ENCODE measurements at regions not wholly inside any gene's neighbourhood (a gene's known extent, or its start where the extent isn't known, plus 50 kb on each side); places are given as distances from the start of the nearest gene placed in this dataset.

DNA sequence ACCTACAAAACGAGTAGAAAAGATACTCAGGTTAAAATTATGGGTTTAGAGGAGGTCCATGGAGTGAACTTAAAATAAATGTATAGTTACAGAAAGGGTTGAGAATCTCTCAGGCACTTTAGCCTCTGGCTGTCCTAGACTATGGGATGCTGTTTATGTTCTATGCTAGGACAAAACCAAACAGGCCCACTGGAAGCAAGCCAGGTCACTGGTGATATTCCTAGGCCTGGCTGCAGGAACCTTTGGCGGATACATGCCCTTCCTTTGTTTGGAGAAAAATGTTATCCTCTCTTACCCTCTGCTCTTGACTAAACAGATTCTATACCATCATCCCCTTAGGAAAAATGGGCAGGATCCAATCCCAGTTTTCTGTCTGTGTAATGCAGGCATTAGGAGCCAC is 90.7 kb upstream of the DUSP10 start:
- H3K4me3 ChIP-seq (ENCODE audit: low read depth, low read length) = no peak overlapping the region

DNA sequence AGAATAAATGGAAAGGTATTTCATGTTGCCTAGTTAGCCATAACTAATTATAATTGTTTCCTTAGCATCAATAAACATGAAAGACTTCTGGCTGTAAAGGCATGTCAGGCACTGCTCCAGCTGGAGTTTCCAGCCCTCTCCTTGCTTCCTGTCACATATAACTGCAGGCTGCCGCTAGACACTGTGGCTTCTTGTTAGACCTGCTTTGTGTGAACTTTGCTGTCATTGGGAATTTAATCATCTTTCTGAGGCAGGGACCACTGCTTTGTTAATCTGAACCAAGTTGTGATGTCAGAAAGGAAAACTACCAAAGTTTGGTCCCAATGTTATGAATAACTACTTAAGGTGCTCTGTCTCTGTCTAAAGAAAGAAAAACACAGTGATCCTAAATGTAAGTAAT is 90.3 kb upstream of the DUSP10 start:
- H3K4me3 ChIP-seq (ENCODE audit: low read depth, low read length) = no peak overlapping the region

DNA sequence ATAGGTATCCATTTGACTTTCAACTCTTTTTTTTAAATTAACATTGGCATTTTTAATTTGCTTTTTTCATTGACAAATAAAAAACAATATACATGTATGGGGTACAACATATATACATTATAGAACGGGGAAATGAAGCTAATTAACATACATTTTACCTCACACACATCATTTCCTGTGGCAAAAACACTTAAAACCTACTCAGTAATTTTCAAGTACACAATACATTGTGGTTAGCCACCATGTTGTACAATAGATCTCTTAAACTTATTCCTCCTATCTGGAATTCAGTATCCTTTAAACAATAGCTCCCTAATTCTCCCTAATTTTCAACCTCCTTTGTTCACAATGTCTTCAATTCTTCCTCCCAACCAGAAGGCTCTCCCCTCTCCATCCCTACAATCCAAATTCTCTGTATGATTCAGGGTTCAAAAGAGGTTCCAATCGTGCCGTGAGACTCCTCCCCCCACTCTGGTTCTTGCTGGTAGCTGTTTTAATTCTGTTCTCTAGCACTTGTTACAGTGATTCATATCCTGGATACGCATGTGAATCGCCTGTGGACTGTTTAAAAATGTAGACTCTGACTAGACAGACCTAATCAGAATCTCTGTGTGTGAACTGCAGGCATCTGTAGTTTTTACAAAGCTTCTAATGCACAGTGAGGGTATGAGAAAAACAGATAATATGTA is 87.6 kb upstream of the DUSP10 start:
- H3K4me3 ChIP-seq (ENCODE audit: low read depth, low read length) = no peak overlapping the region

DNA sequence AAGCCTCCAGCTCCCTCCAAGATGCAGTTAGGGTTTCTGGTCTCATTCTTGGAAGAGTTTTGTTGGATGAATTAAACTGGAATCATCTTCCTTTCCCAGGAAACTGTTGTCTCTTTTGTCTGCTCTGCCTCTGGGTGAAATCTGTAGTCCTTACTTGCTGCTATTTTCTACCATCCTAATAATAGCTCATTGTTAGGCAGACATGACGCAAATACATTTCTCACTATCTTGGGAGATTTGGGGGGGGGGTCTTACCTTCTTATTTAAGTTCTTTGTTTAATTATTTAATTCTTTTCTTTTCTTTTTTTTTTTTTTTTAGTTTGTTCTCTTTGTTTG is 85.4 kb upstream of the DUSP10 start:
- no peak overlapping the region for H3K4me3 ChIP-seq (ENCODE audit: low read depth, low read length)

DNA sequence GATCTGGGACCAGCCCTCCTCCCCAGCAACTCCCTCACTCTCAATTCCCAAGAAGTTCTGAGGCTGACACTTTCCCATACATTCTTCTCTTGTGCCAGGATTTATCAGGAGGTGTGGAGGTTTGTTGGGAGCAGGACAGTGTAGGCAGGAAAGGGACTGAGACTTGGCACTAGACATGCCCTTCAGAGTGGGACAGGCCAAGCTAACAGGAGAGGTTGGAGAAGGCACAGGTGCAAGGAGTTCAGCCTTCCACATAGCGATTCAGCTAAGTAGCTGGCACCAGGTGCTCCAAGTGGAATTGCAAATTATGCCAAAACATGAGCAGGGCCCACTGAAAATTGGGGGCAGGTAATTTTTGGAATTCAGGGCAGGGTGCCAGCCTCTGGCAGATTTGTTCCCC is 83.0 kb upstream of the DUSP10 start:
- H3K4me3 ChIP-seq (ENCODE audit: low read depth, low read length) = no peak overlapping the region

DNA sequence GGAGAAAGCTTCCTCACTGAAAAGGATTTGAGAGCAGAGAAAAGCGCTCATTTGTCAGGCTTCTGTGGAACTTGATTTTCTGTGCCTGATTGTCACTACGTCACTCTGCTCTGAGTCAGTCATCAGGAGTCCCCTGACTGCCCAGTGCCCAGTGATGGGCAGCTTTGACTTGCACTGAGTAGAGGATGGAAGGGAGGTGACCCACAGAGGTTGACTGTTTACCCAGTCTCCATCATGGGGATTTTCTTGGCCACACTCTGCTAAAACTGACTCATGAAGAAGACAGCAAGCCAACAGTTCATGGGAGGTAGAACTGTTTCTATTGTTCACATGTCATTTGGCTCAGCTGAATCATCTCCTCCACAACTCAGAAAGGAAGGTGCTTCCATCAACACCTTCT is 82.1 kb upstream of the DUSP10 start:
- no peak overlapping the region for H3K4me3 ChIP-seq (ENCODE audit: low read depth, low read length)

DNA sequence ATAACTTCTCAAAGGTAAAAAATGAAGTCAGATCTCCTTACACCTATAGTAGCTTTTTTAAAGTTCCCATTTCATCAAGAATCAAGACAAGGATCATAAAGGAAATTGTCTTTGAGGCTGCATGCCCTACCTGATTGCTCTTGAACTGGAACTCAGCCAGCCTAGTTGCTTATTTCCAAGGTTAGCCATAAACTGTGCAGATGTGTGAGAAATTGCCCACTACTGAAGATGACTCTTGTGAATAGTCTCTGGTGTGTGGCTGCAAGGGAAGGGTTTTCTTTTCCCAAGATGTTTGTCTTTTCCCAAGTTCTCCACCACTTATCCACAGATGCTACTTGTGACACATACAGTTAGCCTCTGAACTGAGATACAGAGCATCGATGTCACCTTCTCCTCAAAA is 81.7 kb upstream of the DUSP10 start:
- no peak overlapping the region for H3K4me3 ChIP-seq (ENCODE audit: low read depth, low read length)

DNA sequence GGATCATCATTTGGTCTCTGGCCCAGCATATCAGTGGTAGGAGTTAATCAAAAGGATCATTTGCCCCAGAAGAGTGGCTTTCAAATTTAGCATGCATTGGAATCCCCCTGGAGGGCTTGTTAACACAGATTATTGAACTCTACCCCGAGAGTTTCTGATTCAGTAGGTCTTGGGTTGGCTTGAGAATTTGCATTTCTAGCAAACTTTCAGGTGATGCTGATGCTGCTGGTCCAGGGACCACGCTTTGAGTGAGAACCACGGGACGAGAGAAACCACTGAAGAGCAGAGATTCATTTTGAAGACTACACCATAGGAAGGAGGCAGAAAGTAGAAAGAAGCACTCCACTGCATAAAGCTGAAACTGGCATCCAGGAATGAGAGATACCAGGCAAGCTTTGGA is 81.3 kb upstream of the DUSP10 start:
- no peak overlapping the region for H3K4me3 ChIP-seq (ENCODE audit: low read depth, low read length)

DNA sequence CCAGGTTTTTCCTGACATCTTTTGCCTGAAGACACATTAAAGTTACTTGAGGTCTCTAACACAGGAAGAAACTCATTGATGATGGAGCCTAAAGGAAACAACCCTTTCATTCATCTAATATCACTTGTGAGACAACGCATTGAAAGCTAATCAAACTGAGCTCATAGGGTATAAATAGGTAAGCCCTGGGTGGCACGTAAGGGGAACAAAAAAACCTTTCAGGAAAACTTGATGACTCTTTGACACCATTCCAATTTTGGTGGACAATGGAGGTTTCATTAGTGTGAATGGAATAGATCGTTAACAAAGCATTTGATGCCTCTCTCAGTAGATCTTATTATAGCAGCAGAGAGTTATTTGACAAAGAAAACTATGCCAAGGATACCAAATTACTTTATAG is 80.7 kb upstream of the DUSP10 start:
- no peak overlapping the region for H3K4me3 ChIP-seq (ENCODE audit: low read depth, low read length)

DNA sequence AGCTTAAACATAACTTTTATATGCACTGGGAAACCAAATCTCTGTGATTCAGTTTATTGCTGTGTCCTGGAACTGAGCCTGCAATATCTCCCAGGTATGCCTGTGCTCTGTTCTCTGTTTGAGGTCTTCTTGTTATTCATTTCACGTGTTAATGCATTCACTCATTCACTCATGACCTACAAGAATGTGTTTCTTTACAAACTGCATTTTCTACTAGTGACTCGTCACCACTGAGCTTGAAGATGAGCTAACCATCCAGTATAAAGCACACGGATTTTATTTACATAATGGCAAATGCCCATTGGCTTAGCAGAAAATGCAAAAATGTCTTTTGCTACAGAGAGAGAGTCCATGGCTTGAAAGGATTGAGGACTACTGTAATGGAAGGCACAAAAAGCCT is 75.0 kb upstream of the DUSP10 start:
- H3K4me3 ChIP-seq (ENCODE audit: low read depth, low read length) = no peak overlapping the region

DNA sequence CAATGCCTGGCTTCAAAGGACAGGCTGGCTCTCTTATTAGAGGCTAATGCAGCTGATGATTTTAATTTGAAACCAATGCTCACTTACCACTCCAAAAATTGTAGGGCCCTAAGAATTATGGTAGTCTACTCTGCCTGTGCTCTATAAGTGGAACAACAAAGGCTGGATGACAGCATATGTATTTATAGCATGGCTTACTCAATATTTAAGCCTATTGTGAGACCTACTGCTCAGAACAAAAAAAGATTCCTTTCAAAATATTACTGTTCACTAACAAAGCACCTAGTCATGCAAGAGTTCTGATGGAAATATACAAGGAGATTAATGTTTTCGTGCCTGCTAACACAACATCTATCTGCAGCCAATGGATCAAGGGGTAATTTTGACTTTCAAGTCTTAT is 73.8 kb upstream of the DUSP10 start:
- no peak overlapping the region for H3K4me3 ChIP-seq (ENCODE audit: low read depth, low read length)

DNA sequence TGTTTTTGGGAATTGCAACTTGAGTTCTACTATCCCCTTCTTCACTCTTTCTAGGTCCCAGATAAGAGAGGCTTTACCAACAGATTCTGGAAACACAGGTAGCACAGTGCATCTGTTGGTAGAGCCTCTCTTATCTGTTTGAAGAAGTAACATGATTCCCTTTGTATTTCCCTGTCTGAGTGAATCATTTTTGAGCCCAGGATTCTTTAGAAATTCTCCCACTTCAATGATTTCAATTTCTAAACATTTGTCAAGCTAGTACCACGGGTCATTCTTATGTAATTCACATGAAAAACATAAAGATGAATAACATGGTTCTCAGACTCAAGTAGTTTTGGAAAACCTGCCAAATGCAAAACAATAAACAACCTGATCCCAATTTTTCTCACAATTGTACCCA is 72.0 kb upstream of the DUSP10 start:
- H3K4me3 ChIP-seq (ENCODE audit: low read depth, low read length) = no peak overlapping the region

DNA sequence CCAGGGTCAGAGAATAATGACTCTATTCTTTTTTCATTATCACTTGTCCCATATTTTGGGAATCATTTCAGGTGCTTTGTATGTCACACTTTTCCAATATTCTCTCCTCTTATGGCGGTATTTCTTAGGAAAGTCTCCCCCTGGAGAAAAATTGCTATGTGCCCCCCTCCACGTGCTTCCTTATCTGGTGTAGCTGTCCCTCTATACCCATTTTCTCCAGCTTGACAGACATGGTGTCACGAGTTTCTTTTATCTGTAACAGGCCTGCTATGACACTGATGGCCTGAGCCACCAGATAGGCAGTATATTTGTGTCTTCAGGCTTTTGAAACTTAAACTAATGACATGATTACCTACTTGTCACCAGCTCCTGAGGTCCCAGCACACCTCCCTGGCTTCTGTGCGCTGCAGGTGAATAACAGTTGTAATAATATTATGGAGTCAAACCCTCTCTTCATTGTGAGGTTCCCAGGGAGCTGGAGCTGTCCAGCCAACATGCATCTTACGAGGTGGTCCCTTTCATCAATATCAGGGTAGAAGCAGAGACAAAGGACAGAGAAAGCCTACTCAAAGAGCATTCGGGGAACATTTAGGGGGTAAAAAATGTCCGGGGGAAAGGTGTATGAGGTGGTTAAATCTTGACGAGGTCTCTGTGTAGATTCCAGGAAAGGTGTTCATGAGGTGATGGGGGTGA is 71.2 kb upstream of the DUSP10 start:
- H3K4me3 ChIP-seq (ENCODE audit: low read depth, low read length) = no peak overlapping the region

DNA sequence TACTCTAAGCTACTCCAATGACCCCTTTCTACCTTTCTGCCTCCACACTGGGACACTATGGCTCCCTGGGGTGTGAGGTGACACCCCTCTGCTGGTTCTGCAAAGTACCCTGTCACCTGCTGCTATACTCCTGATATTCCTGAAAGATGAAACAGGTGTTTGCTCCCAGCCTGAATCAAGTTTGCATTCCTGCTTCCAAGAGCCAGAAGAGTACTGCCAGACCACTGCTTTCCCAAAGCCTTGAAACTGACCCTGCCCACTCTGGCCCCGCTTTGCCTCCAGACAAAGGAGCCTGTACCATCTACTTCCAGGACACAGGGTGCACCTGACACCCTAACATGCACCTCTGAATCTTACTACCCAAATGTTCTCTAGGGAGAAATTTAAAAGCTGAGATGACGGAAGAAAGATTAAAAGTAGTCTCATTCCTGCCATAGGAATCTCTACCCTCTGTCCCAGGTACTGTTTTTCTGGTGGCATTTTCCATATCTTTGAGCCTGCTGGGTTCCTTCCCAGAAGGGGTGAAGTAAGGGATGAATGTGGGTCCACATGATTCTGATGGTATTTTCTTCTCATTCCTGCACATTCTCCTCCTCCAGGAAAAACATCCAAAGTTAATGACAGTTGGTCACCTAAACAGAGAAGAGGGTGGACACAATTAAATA is 70.3 kb upstream of the DUSP10 start:
- no peak overlapping the region for H3K4me3 ChIP-seq (ENCODE audit: low read depth, low read length)

DNA sequence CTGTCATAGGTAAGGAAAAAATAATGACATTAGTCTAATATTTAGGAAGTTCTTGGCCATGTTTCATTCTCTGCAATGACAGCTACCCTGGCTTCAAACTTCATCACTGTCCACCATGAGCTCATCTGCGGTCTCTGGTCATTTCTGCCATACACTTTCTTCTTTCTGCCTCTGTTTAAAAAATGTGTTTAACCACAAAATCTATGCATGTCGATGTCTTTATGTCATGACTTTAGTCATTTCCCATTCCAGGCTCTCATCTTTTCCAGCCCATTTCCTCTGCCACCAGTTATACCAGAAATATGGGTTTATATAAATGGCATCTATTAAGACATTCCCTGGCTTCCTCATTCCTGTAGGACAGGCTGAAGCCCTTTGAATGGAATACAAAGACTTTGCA is 68.5 kb upstream of the DUSP10 start:
- no peak overlapping the region for H3K4me3 ChIP-seq (ENCODE audit: low read depth, low read length)

DNA sequence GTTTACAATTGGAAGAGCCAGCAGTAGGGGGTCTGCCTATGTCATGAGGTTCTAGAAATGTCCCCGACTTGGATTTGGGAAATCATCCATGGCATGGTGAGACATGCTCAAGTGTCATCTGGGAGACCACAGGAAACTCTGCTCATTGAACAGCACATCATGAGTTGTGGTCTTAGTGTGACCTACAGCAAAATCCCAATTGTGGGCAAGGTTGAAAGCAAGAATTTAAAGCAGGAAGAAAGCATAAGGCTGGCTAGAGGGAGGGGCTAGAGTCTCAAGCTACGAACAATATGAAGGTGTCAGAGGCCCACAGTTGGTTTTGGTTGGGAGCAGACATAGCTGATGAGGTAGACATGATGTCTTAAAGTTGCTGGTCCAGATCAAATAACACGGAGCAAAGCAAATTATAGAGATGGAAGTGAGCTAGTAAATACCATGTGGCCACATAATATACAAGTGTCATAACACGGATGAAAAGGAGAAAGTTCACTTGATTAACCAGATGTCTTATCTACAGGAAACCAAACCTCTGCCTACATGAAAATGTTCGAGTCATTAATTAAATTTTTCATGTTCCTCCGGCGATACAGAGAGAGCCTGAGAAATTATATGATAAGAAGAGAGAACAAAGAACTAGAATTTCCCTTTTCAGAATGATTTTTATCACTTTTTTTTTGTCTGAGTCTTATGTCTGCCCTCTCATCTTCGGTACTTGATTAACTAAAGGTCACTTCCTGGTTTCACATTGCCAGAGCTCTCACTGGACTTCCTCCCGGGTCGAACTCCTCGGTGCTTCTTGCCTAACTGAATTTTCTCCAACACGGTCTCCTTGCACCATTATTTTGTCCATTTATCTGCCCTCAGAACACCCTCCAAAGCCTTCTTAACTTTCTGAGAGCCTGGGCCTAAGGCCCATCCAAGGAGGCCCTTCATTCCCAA is 67.5 kb upstream of the DUSP10 start:
- H3K4me3 ChIP-seq (ENCODE audit: low read depth, low read length) = no peak overlapping the region

DNA sequence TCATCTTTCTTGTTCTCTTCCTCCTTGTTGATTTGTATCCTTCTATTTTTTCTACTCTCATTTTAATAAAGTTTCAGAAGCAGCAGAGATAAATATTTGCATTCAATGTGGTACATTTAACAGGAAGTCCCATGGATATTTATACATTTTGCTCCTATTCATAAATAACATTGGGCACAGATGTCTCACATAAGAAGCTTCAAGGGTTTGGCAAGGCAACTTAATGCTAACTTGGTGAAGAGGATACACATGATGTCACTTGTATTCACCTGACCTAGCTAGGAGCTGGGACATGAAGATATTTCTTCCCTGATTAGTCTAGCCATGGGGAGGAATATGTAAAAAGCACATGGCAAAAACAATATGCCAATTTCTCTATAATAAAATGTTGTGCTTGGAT is 65.1 kb upstream of the DUSP10 start:
- H3K4me3 ChIP-seq (ENCODE audit: low read depth, low read length) = no peak overlapping the region

DNA sequence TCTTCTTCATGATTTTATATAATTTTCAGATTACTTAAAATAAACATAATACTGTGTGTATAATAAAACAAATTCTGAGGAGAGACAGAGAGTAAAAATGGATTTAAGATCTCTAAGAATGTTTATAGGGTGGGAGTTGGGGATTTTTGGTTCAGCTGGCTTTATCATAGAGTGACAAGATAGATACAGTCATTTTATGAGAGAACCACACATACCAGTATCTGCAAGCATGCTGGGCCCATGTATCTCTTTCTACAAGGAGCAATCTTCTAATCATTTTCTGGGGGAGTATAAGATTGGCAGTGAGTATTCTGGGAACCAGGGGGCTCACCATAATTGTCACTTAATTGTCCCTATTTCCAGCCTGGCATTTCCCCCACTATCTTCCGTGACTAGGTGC is 64.3 kb upstream of the DUSP10 start:
- H3K4me3 ChIP-seq (ENCODE audit: low read depth, low read length) = no peak overlapping the region

DNA sequence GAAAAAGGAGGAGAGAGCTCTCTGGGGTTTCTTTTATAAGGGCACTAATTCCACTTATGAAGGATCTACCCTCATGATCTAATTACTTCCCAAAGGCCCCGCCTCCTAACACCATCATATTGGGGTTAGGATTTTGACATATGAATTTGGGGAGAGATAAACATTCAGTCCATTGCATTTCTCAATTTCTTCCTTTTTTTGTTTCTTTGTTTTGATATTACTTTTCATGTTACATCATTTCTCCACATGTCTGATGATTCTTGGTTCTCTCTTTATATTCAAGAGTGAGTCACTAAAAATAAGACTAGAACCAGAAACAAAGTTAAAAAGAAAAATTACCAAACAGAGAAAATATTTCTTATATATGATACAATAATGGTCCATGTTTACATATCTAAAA is 63.2 kb upstream of the DUSP10 start:
- no peak overlapping the region for H3K4me3 ChIP-seq (ENCODE audit: low read depth, low read length)

DNA sequence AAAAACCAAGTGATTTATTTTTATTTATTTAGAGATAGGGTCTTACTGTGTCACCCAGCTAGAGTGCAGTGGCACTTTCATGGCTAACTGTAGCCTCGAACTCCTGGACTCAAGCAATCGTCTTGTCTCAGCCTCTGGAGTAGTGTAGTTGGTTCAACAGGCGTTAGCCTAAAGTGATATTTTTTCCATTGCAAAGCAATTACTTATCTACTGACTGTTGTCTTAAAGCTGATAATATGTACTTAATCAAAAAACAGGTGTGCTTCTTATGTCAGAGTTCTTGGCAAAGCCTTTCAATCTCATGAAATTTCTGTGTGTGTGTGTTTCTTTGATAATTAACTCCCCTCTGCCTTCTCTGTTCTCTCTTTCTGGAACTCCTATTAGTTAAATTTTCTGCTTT is 62.4 kb upstream of the DUSP10 start:
- no peak overlapping the region for H3K4me3 ChIP-seq (ENCODE audit: low read depth, low read length)

DNA sequence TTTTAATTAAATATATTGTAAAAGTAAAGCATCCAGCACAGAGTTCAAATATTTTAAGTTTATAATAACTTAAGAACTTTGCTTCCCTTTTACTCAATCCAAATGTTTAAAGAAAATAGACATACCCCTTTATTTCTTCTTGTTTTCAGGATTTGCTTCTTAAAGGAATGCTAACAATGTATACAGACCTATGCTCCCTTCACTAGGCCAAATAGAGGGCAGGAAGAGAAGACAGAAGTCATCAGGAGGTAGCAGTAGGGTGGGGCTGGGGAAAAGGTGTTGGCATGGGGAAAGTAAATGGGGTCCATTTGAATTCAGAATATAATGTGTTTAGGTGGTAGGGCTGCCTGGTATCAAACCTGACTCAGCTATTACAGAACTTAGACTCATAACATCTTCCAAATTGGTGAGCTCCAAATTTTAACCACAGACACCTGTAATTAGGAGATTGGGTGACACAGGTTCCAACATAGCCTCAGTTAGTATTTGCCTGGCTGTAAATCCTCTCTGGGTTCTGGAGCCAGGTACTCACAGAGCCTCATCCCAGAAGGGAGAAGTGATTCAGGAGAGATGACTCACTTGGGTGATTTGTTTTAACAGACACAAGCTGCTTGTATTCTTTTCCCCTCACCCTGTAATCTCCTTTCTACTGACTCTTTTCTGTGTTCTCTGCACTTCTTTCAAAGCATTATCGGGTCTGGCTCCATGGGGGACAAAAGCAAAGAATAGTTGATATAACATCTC is 60.1 kb upstream of the DUSP10 start:
- H3K4me3 ChIP-seq (ENCODE audit: low read depth, low read length) = no peak overlapping the region

Data from iPS-11a (cell line).